Loucy (cell line): ENCODE measurements at regions not wholly inside any gene's neighbourhood (a gene's known extent, or its start where the extent isn't known, plus 50 kb on each side); places are given as distances from the start of the nearest gene placed in this dataset.

Source experiments
- CTCF ChIP-seq: fragments of 200-600 bp; sonication (generic); conservative IDR thresholded peaks from 2 replicates; pipeline ENCODE4 v1.5.1; 2014; ENCODE audit warnings: mild to moderate bottlenecking, antibody characterized with exemption, low read length
- EZH2phosphoT487 ChIP-seq: fragments of 200-600 bp; IDR thresholded peaks from 2 replicates; pipeline ENCODE4 v1.6.1; 2018; ENCODE audit warnings: antibody characterized with exemption, mild to moderate bottlenecking, moderate library complexity, borderline replicate concordance

- TF ChIP-seq CTCF (no peak; the same call in 1 of the 2 replicates), EZH2phosphoT487 (no peak)
Observed at GRCh38 chr2:60675301-60675700, 80.8 kb upstream of the PAPOLG start.
